GM12891 (cell line): ENCODE measurements at regions not wholly inside any gene's neighbourhood (a gene's known extent, or its start where the extent isn't known, plus 50 kb on each side); places are given as distances from the start of the nearest gene placed in this dataset.

Experiments
- PAX5 ChIP-seq: IDR thresholded peaks from 2 replicates; pipeline ENCODE4 v1.6.1; 2011; ENCODE audit warnings: low read length, moderate library complexity, mild to moderate bottlenecking; ENCODE audit not compliant: insufficient read depth, severe bottlenecking
- POLR2A ChIP-seq: IDR thresholded peaks from 2 replicates; pipeline ENCODE4 v1.6.1; 2011; ENCODE audit warnings: low read depth, low read length, control low read depth
- POLR2AphosphoS5 ChIP-seq: IDR thresholded peaks from 2 replicates; pipeline ENCODE4 v1.6.1; 2011; ENCODE audit warnings: low read depth, low read length, control low read depth
- POU2F2 ChIP-seq: IDR thresholded peaks from 2 replicates; pipeline ENCODE4 v1.6.1; 2011; ENCODE audit warnings: low read depth, mild to moderate bottlenecking, control low read depth, low read length, moderate library complexity
- TAF1 ChIP-seq: IDR thresholded peaks from 2 replicates; pipeline ENCODE4 v1.6.1; 2011; ENCODE audit warnings: low read depth, low read length, control low read depth

GRCh38 chr4:74523096-74523495 lies 78.2 kb downstream of the AREG start:
- TF ChIP-seq PAX5 (no peak), POLR2A (no peak), TAF1 (no peak), POLR2AphosphoS5 (no peak), POU2F2 (no peak)
